NCI-H1436 treated with DMSO at 0.1 percent for 48 hours (cell line): ENCODE measurements at regions not wholly inside any gene's neighbourhood (a gene's known extent, or its start where the extent isn't known, plus 50 kb on each side); places are given as distances from the start of the nearest gene placed in this dataset.
A peak's percentile ranks its signal among the peaks of the same experiment; 100 is the strongest.
"Not testable (repeated sequence)": the region's sequence is repeated elsewhere in the genome, so short reads cannot be mapped to it uniquely, and the experiment has no call there.

Source experiments
- DNase-seq: peaks from one replicate; lab custom pipeline; 2025; lab: John Stamatoyannopoulos, UW

DNA sequence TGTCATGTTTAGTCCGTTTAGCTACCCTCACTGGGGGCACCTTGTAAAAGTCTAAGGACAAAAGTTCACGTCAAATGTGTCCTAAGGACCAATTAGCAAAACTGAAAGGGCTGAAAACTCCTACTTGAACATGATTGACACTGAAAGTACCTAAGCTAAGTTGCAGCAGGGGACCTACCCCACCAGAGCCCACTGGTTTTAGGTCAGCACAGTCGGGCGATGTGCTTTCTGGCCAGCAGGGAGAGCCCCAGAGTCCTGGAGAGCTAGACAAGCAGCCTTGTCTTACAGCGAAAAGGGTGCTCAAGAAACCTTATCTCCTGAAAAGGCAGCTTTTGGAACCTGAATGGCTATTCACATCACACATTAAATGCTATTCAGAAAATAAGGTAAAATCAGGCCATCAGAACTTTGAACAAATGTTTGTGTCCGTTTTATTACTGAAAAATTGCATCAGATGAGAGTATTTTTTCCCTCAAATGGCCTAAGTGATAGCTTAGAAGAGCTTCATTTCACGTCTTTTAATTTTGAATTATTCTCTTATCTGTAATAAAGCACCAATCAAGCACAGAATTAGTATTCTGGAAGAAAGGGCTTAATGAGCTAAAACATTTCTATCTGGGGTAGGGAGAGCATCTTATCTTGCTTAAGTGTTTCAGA is 52.2 kb upstream of the MKI67 start:
- no peak for DNase-seq

DNA sequence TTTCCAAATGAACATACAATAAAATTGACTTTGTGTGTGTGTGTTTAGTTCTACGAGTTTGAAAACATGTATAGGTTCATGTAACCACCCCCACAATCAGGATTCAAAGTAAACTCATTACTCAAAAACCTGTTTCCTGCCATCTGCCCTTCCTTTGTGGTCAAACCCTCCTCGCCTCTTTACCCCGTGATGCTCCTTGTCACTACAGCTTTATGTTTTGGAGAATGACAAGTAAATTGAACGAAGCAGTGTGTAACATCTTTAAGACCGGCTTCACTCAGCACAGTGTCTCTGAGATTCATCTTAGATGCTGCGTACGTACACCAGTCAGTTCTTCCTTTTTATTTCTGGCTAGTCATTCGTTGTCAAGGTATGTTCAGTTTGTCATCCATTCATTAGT is 54.6 kb upstream of the MKI67 start:
- DNase-seq = no peak

DNA sequence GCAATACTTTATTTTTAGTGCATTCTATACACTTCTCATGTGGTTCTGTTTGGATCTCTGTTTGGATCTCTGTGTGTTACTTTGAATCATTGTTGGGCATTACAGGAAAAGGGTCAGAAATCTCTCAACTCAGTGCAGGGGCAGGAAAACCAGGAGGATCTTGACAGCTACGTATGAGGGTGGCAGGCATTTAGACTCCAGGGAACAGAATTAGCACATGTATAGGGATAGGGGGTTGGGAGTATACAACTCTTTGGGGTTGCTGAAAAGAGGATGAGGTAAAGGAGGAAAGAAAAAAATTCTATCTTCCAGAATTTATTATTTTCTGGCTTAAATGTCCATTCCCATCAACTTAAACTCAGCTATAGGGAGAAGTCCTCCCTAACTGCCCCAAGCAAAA is 59.4 kb upstream of the MKI67 start:
- no peak for DNase-seq

DNA sequence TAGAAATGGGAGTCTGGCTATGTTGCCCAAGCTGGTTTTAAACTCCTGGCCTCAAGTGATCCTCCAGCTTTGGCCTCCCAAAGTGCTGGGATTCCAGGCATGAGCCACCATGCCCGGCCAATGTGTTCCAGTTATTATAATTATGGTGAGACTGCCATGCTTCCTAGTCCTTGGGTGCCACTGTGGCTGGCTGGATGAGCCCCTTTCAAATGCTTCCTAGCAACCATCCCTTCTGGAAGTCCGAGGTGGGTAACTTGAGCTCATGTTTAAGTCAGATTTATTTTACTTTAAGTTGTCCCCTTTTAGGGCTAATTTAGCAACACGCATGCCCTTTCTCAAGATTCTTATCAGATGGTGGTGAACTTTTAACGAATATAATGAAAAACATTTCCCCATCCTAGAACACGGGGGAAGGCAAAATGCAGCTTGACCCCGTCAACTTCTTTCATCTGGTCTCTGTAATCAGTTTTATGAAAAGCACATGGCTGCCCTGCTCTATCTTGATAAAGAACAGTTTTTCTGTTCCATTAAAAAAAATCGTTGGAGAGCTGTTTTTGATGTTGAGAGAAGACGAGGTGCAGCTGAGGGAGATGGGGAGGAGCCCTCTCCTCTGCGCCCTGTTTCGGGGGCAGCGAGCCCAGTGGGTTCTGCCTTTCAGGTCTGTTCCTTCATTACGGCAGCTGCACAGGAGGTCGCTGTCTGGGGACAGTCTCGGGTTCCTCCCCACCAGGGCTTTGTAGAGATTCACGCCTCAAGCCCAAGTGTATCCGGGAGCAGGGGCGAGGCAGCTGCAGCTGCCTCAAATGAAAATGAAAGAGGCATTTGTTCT is 61.0 kb upstream of the MKI67 start:
- no peak for DNase-seq

GRCh38 chr10:128187788-128188185 is 61.6 kb upstream of the MKI67 start:
- no peak for DNase-seq

DNA sequence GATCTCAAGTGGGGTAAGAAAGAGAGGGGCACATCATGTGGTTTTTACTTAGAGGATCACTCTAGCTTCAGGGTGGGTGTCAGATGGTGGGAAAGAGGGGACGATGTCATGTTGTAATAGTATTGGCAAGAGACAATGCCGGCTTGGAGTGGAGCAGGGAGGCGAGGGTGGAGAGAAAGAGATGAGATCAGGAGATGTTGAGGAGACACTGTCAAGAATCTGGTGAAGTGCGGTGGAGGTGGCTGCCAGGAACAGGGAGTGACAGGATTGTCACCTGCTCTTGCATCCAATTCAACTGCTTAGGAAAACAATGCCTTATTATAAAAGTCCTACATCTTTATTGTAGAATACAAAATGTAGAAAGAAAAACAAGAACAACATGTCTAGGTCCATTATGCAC is 63.0 kb upstream of the MKI67 start:
- DNase-seq = no peak

DNA sequence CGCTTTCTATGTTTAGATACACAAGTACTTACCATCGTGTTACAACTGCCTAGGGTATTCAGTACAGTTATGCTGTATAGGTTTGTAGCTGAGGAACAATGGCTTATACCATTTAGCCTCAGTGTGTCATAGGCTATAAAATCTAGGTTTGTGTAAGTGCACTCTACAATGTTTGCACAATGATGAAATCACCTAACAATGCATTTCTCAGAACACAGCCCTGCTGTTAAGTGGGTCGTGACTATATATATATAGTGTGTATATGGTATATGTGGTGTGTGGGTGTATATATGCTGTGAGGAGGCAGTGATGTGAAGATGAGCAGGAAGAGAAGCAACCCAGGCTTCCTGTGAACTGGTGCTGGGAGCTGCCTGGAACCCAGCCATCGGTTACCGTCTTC is 65.6 kb upstream of the MKI67 start:
- no peak for DNase-seq

- DNase-seq = not testable (repeated sequence)
Measured at GRCh38 chr10:128201826-128202225, 75.6 kb upstream of the MKI67 start.

DNA sequence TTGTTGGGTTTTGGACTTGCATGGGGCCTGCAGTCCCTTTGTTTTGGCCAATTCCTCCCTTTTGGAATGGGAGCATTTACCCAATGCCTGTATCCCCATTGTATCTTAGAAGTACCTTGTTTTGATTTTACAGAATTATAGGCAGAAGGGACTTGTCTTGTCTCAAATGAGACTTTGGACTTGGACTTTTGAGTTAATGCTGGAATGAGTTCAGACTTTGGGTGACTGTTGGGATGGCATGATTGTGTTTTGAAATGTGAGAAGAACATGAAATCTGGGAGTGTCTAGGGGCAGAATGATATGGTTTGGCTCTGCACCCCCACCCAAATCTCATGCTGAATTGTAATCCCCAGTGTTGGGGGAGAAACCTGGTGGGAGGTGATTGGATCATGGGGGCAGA is 76.8 kb upstream of the MKI67 start:
- DNase-seq = no peak

GRCh38 chr10:128205591-128205990 is 79.4 kb upstream of the MKI67 start:
- DNase-seq = not testable (repeated sequence)

DNA sequence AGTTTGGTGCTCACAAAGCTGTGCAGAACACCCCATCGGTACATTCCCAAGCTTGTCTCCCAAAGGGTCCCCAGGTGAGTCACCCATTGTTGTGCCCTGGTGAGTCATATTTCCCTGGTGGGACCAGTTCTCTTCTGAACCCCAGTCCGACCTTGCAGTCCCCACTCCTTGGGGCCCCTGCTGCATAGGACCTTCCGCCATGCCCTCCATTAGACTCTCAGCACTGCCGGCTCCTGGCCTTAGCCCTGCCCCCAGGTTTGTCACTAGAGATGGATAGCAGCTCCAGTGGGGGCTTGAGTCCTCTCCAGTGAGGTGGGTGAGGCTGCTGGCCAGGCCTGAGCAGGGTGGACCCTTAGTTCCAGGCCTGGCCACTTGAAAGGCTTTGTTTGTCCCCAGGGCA is 80.5 kb upstream of the MKI67 start:
- DNase-seq = no peak

GRCh38 chr10:128209862-128210214 is 83.6 kb upstream of the MKI67 start:
- DNase-seq = no peak

DNA sequence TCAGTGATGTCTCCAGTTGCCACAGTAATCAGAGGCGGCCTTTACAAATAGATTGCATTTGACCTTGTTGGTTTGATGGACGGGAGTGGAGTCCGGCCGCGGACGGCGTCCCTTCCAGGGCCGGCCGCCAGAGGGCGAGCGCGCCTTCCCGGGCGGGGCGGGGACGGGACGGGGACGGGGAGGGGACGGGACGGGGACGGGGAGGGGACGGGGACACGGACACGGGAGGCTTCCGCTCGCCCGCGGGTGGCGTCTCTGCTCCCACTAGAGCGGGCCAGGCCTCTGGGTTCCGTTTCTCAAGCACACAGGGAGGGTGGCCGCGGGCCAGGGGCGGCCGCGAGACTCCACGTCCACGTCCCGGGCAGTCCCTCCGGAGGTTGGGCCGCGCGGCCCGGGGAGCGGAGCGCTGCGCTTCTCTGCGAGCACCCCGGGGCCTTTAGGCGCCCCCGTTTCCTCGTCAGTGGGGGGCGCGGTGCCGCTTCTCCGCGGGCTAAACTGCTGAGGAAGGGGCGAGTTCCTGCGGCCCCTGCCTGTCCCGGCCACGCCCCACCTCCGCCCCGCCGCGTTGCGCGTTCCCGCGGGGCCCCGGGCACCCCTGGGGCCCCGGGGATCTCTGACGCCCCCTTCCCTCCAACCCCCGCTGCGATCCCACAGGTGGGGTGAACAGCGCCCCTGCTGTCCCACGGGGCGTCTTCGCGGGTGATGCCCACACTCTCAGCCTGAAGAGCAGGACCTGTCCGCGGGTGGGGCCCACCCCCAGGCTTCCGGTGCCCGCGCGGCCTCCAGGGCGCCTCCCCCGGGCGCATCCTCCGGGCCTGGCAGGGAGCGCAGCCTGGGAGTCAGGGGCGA is 84.2 kb upstream of the MKI67 start:
- no peak for DNase-seq

GRCh38 chr10:128211064-128211504 is 84.9 kb upstream of the MKI67 start:
- DNase-seq = no peak

- DNase-seq = peak; percentile 54
Measured at GRCh38 chr10:128211953-128212727, 85.9 kb upstream of the MKI67 start.

DNA sequence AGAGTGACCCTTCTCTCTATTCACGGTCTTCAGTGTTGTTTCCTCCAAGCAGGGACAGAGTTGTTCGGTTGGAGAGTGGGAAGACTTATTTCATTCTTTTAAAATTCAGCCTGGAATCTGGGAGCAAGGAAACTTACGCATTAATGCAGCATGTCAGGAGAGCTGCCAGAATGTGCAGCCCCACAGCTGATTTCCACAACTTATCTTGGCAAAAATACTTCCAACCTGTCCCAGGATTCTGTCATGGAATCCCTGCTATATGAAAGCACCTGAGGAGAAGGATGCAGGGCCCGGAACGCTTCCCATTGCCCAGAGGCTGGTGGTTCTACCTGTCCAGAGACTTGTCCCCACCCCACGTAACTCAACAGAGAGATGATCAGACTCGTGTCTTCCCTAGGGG is 86.9 kb upstream of the MKI67 start:
- no peak for DNase-seq

DNA sequence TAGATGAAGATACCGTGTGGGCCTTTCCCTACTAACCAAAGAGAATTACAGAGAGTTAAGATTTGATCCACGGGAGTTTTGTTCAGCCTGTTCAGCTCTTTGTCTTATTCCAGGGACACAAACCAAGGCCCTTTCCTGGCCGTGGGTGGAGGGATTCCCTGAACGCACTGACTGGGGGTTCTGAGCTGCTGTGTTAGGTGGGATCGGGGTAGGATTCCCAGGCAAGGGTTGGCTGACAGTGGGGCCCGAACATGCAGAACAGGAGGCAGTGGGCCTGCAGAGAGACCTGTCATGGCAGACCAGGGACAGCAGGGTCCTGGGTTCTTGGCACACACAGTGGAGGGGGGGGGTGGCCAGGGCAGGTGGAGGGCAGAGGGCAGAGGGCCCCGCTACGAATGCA is 89.5 kb upstream of the MKI67 start:
- no peak for DNase-seq

GRCh38 chr10:128217136-128217535 is 90.9 kb upstream of the MKI67 start:
- DNase-seq = no peak

DNA sequence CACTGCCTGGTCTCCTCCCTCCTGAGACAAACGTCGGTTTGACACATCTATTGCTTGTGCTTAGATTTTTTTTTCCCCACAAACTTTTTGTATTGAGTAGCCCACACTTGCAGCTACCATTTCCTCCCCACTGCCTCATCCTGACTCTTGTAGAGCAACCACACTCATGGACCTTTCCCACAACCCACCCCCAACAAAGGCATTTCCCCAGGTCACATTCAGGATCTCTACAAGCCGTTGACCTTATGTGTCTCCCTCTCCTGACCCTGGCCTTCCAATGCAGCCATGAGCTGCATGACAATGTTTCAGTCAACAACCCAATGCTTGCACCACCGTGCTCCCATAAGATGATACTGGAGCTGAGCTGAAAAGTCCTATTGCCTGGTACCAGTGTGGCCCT is 91.9 kb upstream of the MKI67 start:
- no peak for DNase-seq

- no peak for DNase-seq
Measured at GRCh38 chr10:128219295-128219694, 93.1 kb upstream of the MKI67 start.

DNA sequence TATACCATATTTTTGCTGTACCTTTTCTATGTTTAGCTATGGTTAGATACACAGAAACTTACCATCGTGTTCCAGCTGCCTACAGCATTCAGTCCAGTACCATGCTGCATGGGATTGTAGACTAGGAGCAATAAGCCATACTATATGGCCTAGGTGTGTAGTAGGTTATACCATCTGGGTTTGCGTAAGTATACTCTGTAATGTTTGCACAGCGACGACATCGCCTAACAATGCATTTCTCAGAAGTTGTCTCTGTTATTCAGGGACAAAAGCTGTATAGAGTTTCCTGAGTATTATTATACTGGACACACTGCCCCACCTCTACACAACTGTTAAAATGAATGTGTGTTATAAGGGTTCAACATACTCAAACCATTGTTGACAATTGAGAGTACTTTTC is 93.8 kb upstream of the MKI67 start:
- no peak for DNase-seq

- no peak for DNase-seq
Measured at GRCh38 chr10:128221117-128221516, 94.9 kb upstream of the MKI67 start.
